HFFc6 (cell line): ENCODE measurements at regions not wholly inside any gene's neighbourhood (a gene's known extent, or its start where the extent isn't known, plus 50 kb on each side); places are given as distances from the start of the nearest gene placed in this dataset.
"Not testable (repeated sequence)": the region's sequence is repeated elsewhere in the genome, so short reads cannot be mapped to it uniquely, and the experiment has no call there.

Experiments
- DNase-seq: peaks from one replicate; pipeline ENCODE4 v3.0.0-alpha.2; 2018
- H3K27ac Mint-ChIP-seq: 2 replicates; pipeline ENCODE4 v1.8.0; 2020; ENCODE audit warnings: mild to moderate bottlenecking, mixed read lengths
- H3K27me3 Mint-ChIP-seq: 2 replicates; pipeline ENCODE4 v1.8.0; 2021; ENCODE audit warnings: mild to moderate bottlenecking, moderate library complexity, mixed read lengths; ENCODE audit not compliant: insufficient read depth
- H3K36me3 Mint-ChIP-seq: 2 replicates; pipeline ENCODE4 v1.8.0; 2021; ENCODE audit warnings: low read depth, mixed read lengths
- H3K4me1 Mint-ChIP-seq: 2 replicates; pipeline ENCODE4 v1.8.0; 2020; ENCODE audit warnings: low read depth, mixed read lengths
- H3K4me3 Mint-ChIP-seq: 2 replicates; pipeline ENCODE4 v1.8.0; 2020; ENCODE audit warnings: mild to moderate bottlenecking, moderate library complexity, mixed read lengths
- H3K9me3 Mint-ChIP-seq: 2 replicates; pipeline ENCODE4 v1.8.0; 2020; ENCODE audit warnings: mild to moderate bottlenecking, mixed read lengths
- TF ChIP-seq, protein P1 (sequence below): fragments of 200-600 bp; sonication (generic); IDR thresholded peaks from 2 replicates; pipeline ENCODE4 v1.5.0; 2021; ENCODE audit warnings: antibody characterized with exemption, mild to moderate bottlenecking

DNA sequence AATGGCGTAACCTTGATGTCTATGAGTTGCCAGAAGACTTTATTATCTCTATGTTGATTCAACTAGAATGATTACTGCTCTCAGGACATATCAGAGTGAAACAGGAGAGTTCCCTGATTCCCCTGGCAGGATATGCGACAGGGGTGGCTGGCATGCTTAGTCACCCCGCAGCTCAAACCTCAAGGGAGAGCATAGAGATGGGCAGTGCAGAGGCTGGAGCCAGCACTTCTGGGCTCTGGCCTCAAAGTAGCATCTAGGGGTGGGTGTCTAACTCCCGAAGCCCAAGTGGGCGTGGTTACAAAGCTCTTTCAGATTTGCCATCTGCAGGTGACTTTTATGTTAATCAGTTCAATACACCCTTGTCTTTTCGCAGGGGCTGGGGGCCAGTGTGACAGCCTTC lies 391.6 kb downstream of the ADCYAP1 start:
- H3K4me1 Mint-ChIP-seq: no peaks in the 10 kb centered on the region
- DNase-seq: no peak
- H3K36me3 Mint-ChIP-seq: 0 out of 2 replicates have a peak, but pooled peaks cover 4% of the 10 kb centered on the region
- TF ChIP-seq, protein P1, sequence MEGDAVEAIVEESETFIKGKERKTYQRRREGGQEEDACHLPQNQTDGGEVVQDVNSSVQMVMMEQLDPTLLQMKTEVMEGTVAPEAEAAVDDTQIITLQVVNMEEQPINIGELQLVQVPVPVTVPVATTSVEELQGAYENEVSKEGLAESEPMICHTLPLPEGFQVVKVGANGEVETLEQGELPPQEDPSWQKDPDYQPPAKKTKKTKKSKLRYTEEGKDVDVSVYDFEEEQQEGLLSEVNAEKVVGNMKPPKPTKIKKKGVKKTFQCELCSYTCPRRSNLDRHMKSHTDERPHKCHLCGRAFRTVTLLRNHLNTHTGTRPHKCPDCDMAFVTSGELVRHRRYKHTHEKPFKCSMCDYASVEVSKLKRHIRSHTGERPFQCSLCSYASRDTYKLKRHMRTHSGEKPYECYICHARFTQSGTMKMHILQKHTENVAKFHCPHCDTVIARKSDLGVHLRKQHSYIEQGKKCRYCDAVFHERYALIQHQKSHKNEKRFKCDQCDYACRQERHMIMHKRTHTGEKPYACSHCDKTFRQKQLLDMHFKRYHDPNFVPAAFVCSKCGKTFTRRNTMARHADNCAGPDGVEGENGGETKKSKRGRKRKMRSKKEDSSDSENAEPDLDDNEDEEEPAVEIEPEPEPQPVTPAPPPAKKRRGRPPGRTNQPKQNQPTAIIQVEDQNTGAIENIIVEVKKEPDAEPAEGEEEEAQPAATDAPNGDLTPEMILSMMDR: no peak
- H3K9me3 Mint-ChIP-seq: peaks cover 49% of the 10 kb centered on the region
- no peaks in the 10 kb centered on the region for H3K27me3 Mint-ChIP-seq
- no peak overlapping the region for H3K27ac Mint-ChIP-seq
- H3K4me3 Mint-ChIP-seq: no peak overlapping the region

DNA sequence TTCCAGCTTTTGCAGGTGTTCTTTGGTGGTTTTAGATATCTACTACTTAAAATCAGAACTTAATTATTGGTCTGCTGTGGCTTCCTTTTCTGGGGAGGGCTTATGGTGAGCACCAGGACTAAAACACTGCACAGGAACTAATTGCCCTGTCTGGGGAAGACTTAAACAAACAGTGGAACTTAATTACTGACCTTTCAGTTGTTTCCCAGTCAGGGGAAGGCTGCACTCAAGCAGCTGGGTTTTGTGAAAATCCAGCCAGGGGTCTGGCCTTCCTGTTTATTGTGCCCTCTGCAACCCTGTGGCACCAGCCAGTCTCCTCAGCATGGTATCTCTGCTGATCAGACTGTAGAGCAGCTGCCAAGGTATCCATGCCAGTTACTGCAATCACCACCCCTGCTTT lies 398.2 kb downstream of the ADCYAP1 start:
- no peaks in the 10 kb centered on the region for H3K36me3 Mint-ChIP-seq
- TF ChIP-seq, protein P1: no peak
- no peak overlapping the region for H3K27ac Mint-ChIP-seq
- no peaks in the 10 kb centered on the region for H3K4me1 Mint-ChIP-seq
- DNase-seq: no peak
- peaks cover 53% of the 10 kb centered on the region for H3K9me3 Mint-ChIP-seq
- H3K27me3 Mint-ChIP-seq: no peaks in the 10 kb centered on the region
- H3K4me3 Mint-ChIP-seq: no peak overlapping the region

DNA sequence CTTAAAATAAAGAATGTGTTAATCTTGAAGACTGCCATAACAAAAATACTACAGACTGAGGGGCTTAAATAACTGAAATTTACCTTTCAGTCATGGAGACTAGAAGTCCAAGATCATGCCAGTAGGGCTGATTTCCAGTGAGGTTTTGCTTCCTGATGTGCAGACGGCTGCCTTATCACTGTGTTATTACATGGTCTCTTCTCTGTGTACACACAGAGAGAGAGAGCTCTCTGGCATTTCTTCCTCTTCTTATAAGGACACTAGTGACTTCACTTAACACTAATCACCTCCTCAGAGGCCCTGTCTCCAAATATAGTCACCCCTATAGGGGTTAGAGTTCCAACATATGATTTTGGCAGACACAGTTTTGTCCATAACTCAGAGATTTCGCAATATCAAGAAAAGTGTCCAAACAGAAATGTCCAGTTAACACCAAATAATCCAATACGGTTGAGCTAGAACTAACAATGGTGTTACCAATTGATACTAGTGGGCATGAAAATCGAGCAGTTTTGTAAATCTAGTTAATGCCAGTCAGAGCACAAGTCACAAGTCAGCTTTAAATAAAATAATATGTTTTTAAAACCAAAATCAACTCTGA lies 399.8 kb downstream of the ADCYAP1 start:
- TF ChIP-seq, protein P1: no peak
- no peak for DNase-seq
- H3K27ac Mint-ChIP-seq: no peak overlapping the region
- peaks cover 58% of the 10 kb centered on the region for H3K9me3 Mint-ChIP-seq
- no peaks in the 10 kb centered on the region for H3K4me1 Mint-ChIP-seq
- H3K36me3 Mint-ChIP-seq: no peaks in the 10 kb centered on the region
- H3K27me3 Mint-ChIP-seq: no peaks in the 10 kb centered on the region
- no peak overlapping the region for H3K4me3 Mint-ChIP-seq

DNA sequence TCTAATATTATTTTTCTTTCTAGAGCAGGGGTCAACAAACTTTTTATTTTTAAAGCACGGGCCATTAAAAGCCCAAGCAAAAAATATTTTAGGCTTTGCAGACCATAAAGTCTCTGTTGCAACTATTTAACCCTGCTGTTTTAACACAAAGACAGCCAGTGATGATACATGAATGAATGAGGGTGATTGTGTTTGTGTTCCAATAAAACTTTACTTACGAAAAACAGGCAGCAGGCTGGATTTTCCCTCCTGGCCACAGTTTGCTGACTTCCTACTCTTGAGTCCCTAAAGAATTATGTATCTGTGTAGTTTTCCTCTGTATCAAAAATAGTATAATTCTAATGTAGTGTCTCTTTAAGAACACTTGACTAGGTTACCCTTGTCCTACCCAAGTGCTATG lies 402.0 kb downstream of the ADCYAP1 start:
- Mint-ChIP-seq H3K9me3 (peaks cover 53% of the 10 kb centered on the region), H3K4me3 (no peak overlapping the region), H3K27ac (no peak overlapping the region), H3K4me1 (no peaks in the 10 kb centered on the region), H3K36me3 (no peaks in the 10 kb centered on the region), H3K27me3 (no peaks in the 10 kb centered on the region)
- TF ChIP-seq, protein P1: no peak
- no peak for DNase-seq

DNA sequence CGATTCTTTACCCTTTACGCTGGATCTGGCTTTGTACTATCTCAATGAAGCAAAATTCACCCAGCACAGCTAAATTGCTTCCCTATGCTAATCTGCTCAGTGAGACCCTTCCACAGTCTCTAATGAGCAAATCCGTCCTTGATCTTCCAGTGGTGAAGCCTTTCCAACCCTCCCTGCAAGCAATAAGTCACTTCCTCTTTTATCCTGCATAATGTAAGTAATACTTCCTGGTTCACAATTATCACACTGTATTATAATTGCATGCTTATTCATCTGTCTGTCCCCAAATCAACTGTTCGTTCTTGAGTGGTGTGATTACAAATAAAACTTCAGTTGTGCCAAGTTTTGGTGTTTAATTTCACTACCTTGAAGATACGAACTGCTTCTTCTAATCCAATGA lies 404.0 kb downstream of the ADCYAP1 start:
- Mint-ChIP-seq H3K27ac (no peak overlapping the region), H3K4me1 (no peaks in the 10 kb centered on the region), H3K27me3 (no peaks in the 10 kb centered on the region), H3K4me3 (no peak overlapping the region), H3K36me3 (no peaks in the 10 kb centered on the region), H3K9me3 (peaks cover 35% of the 10 kb centered on the region)
- DNase-seq: no peak
- TF ChIP-seq, protein P1: no peak

DNA sequence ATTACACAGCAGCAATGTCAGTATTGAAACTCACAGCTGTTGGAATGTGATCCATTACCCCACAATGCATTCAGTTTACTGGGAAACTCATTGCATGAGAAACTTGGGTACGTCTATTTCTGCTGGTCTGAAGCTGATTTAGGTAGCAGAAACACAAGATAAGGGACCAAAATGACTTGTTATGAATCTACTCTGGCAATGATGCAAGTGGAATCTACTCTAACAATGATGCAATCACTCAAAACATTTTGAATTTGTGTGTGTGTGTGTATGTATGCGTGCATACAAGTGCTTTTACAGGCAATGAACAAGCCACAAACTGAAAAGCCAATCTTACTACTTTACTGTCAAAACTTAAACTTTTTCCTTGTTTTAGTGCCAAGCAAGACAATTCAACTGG lies 406.7 kb downstream of the ADCYAP1 start:
- DNase-seq: no peak
- Mint-ChIP-seq H3K27me3 (no peaks in the 10 kb centered on the region), H3K36me3 (no peaks in the 10 kb centered on the region), H3K4me1 (no peaks in the 10 kb centered on the region), H3K9me3 (peaks cover 35% of the 10 kb centered on the region), H3K27ac (no peak overlapping the region), H3K4me3 (no peak overlapping the region)
- TF ChIP-seq, protein P1: no peak

DNA sequence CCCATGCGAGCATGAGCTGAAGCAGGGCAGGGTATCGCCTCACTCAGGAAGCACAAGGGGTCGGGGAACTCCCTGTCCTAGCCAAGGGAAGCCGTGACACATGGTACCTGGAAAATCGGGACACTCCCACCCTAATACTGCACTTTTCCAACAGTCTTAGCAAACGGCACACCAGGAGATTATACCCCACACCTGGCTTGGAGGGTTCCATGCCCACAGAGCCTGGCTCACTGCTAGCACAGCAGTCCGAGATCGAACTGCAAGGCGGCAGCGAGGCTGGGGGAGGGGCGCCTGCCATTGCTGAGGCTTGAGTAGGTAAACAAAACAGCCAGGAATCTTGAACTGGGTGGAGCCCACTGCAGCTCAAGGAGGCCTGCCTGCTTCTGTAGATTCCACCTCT lies 430.7 kb downstream of the ADCYAP1 start:
- not testable (repeated sequence) for H3K4me3 Mint-ChIP-seq, H3K27ac Mint-ChIP-seq, DNase-seq, H3K27me3 Mint-ChIP-seq, H3K36me3 Mint-ChIP-seq, H3K4me1 Mint-ChIP-seq
- H3K9me3 Mint-ChIP-seq: peaks cover 71% of the 10 kb centered on the region
